ENCODE measurements at regions not wholly inside any gene's neighbourhood (a gene's known extent, or its start where the extent isn't known, plus 50 kb on each side); places are given as distances from the start of the nearest gene placed in this dataset.

- no peaks in the 10 kb centered on the region for H4K20me1 ChIP-seq (ENCODE audit: control insufficient read depth, insufficient read depth, low read depth, low read length)
- H3K36me3 ChIP-seq (ENCODE audit: control insufficient read depth, low read length): no peaks in the 10 kb centered on the region
- H3F3A ChIP-seq (ENCODE audit: control insufficient read depth, insufficient read depth): no peaks in the 10 kb centered on the region
- no peaks in the 10 kb centered on the region for H3K79me2 ChIP-seq (ENCODE audit: control insufficient read depth, low read length)
- no peaks in the 10 kb centered on the region; the same call in 1 of the 2 replicates for H3K9me3 ChIP-seq (ENCODE audit: control insufficient read depth, insufficient read depth, low read length)
- H3K4me2 ChIP-seq (ENCODE audit: low read length): no peak overlapping the region
- no peaks in the 10 kb centered on the region for H3K9me2 ChIP-seq (replicated peaks; ENCODE audit: control insufficient read depth, low read length)
- TF ChIP-seq EZH2phosphoT487 (IDR thresholded peaks at IDR 0.05; ENCODE audit: borderline replicate concordance, low read length) (no peak), CTCF (IDR thresholded peaks at IDR 0.05; ENCODE audit: low read depth, low read length, poor library complexity, severe bottlenecking) (no peak)
- H3K27me3 ChIP-seq (ENCODE audit: control insufficient read depth, low read length): no peaks in the 10 kb centered on the region
- no peak overlapping the region for H3K4me3 ChIP-seq (ENCODE audit: low read length)
- no peak overlapping the region for H3K27ac ChIP-seq (ENCODE audit: low read depth, low read length)
- H3K4me1 ChIP-seq (ENCODE audit: control insufficient read depth, low read length): no peaks in the 10 kb centered on the region
These were observed 402.6 kb upstream of the KIF2B start for GRCh38 chr17:53420035-53420641.

GRCh38 chr17:53409588-53409987, 413.1 kb upstream of the KIF2B start:
- TF ChIP-seq EZH2phosphoT487 (IDR thresholded peaks at IDR 0.05; ENCODE audit: borderline replicate concordance, low read length): no peak
- no peak for TF ChIP-seq CTCF (IDR thresholded peaks at IDR 0.05; ENCODE audit: low read depth, low read length, poor library complexity, severe bottlenecking)
- no peaks in the 10 kb centered on the region for H3K9me2 ChIP-seq (replicated peaks; ENCODE audit: control insufficient read depth, low read length)
- H3K4me1 ChIP-seq (ENCODE audit: control insufficient read depth, low read length): no peaks in the 10 kb centered on the region
- H3K36me3 ChIP-seq (ENCODE audit: control insufficient read depth, low read length): no peaks in the 10 kb centered on the region
- H3K4me3 ChIP-seq (ENCODE audit: low read length): no peak overlapping the region
- no peak overlapping the region for H3K27ac ChIP-seq (ENCODE audit: low read depth, low read length)
- H3F3A ChIP-seq (ENCODE audit: control insufficient read depth, insufficient read depth): no peaks in the 10 kb centered on the region
- no peaks in the 10 kb centered on the region for H3K79me2 ChIP-seq (ENCODE audit: control insufficient read depth, low read length)
- no peaks in the 10 kb centered on the region for H4K20me1 ChIP-seq (ENCODE audit: control insufficient read depth, insufficient read depth, low read depth, low read length)
- H3K27me3 ChIP-seq (ENCODE audit: control insufficient read depth, low read length): no peaks in the 10 kb centered on the region
- H3K4me2 ChIP-seq (ENCODE audit: low read length): no peak overlapping the region
- no peaks in the 10 kb centered on the region for H3K9me3 ChIP-seq (ENCODE audit: control insufficient read depth, insufficient read depth, low read length)

- Histone ChIP-seq H3K4me3 (ENCODE audit: low read length) (no peak overlapping the region), H3F3A (ENCODE audit: control insufficient read depth, insufficient read depth) (no peaks in the 10 kb centered on the region), H3K79me2 (ENCODE audit: control insufficient read depth, low read length) (no peaks in the 10 kb centered on the region), H3K4me2 (ENCODE audit: low read length) (no peak overlapping the region), H4K20me1 (ENCODE audit: control insufficient read depth, insufficient read depth, low read depth, low read length) (no peaks in the 10 kb centered on the region), H3K27me3 (ENCODE audit: control insufficient read depth, low read length) (no peaks in the 10 kb centered on the region), H3K9me3 (ENCODE audit: control insufficient read depth, insufficient read depth, low read length) (no peaks in the 10 kb centered on the region), H3K4me1 (ENCODE audit: control insufficient read depth, low read length) (no peaks in the 10 kb centered on the region), H3K9me2 (replicated peaks; ENCODE audit: control insufficient read depth, low read length) (no peaks in the 10 kb centered on the region), H3K36me3 (ENCODE audit: control insufficient read depth, low read length) (no peaks in the 10 kb centered on the region), H3K27ac (ENCODE audit: low read depth, low read length) (no peak overlapping the region)
- TF ChIP-seq EZH2phosphoT487 (IDR thresholded peaks at IDR 0.05; ENCODE audit: borderline replicate concordance, low read length) (no peak), CTCF (IDR thresholded peaks at IDR 0.05; ENCODE audit: low read depth, low read length, poor library complexity, severe bottlenecking) (no peak)
These were observed 415.8 kb upstream of the KIF2B start for GRCh38 chr17:53406907-53407306.
